ENCODE measurements at regions not wholly inside any gene's neighbourhood (a gene's known extent, or its start where the extent isn't known, plus 50 kb on each side); places are given as distances from the start of the nearest gene placed in this dataset.

DNA sequence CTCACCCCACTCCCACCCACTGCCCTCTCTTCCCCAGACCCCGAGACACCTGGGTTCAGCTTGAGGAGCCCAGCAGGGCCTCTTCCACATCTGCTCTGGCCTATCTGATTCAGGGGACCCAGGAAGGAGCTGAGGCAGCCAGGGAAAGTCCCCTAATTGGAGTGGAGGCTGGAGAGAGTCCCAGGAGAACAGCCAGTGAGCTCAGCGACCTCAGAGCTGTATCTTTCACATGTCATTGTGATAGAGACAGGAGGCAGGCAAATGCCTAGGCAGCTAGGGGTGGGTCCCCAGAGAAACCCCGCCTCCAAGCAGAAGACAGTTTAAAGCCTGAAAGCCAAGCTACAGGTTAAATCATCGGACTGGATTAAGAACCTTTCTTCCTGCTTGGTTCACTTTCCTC, 122.7 kb downstream of the MATN1 start:
- Histone ChIP-seq H3K27me3 (ENCODE audit: control insufficient read depth, insufficient read depth, low read length) (no peaks in the 10 kb centered on the region), H3K27ac (ENCODE audit: low read depth, low read length) (no peak overlapping the region), H3K36me3 (ENCODE audit: control insufficient read depth, insufficient read depth, low read length) (no peaks in the 10 kb centered on the region), H3K9ac (ENCODE audit: low read length) (no peak overlapping the region), H3K4me3 (ENCODE audit: low read length) (no peak overlapping the region), H3K4me1 (ENCODE audit: control insufficient read depth, insufficient read depth, low read length) (no peaks in the 10 kb centered on the region)

GRCh38 chr1:30600258-30600657, 123.1 kb downstream of the MATN1 start:
- no peak overlapping the region for H3K4me3 ChIP-seq (ENCODE audit: low read length)
- no peak overlapping the region for H3K9ac ChIP-seq (ENCODE audit: low read length)
- no peak overlapping the region for H3K27ac ChIP-seq (ENCODE audit: low read depth, low read length)
- H3K27me3 ChIP-seq (ENCODE audit: control insufficient read depth, insufficient read depth, low read length), result no peaks in the 10 kb centered on the region
- H3K4me1 ChIP-seq (ENCODE audit: control insufficient read depth, insufficient read depth, low read length), result no peaks in the 10 kb centered on the region
- no peaks in the 10 kb centered on the region for H3K36me3 ChIP-seq (ENCODE audit: control insufficient read depth, insufficient read depth, low read length)

DNA sequence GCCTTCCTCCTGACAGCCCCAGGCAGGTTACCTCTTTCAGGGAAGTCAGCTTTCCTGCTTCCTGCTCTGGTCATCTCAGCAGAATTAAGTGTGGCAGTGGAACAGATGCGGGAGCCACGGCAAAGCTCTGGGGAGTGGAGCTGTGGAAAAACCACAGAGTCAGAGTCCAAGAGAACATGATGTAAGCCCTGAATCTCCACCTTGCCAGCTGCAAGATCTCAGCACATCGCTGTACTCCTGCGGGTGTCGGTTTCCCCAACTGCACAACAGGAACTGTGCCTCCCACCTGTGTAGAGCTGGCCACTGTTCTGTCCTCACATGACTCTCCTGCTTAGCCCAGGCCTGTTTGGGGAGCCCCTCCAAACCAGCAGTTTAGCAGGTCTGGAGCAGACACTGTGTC, 123.7 kb downstream of the MATN1 start:
- Histone ChIP-seq H3K4me1 (ENCODE audit: control insufficient read depth, insufficient read depth, low read length) (no peaks in the 10 kb centered on the region), H3K27me3 (ENCODE audit: control insufficient read depth, insufficient read depth, low read length) (no peaks in the 10 kb centered on the region), H3K9ac (ENCODE audit: low read length) (no peak overlapping the region), H3K4me3 (ENCODE audit: low read length) (no peak overlapping the region), H3K27ac (ENCODE audit: low read depth, low read length) (no peak overlapping the region), H3K36me3 (ENCODE audit: control insufficient read depth, insufficient read depth, low read length) (no peaks in the 10 kb centered on the region)

- Histone ChIP-seq H3K9ac (ENCODE audit: low read length) (no peak overlapping the region), H3K27me3 (ENCODE audit: control insufficient read depth, insufficient read depth, low read length) (no peaks in the 10 kb centered on the region), H3K27ac (ENCODE audit: low read depth, low read length) (no peak overlapping the region), H3K4me1 (ENCODE audit: control insufficient read depth, insufficient read depth, low read length) (no peaks in the 10 kb centered on the region), H3K4me3 (ENCODE audit: low read length) (no peak overlapping the region), H3K36me3 (ENCODE audit: control insufficient read depth, insufficient read depth, low read length) (no peaks in the 10 kb centered on the region)
Measured at GRCh38 chr1:30598571-30599114, 124.7 kb downstream of the MATN1 start.

GRCh38 chr1:30597711-30598110, 125.7 kb downstream of the MATN1 start:
- H3K4me3 ChIP-seq (ENCODE audit: low read length), result no peak overlapping the region
- no peak overlapping the region for H3K27ac ChIP-seq (ENCODE audit: low read depth, low read length)

GRCh38 chr1:30596891-30597290, 126.5 kb downstream of the MATN1 start:
- Histone ChIP-seq H3K9ac (ENCODE audit: low read length) (no peak overlapping the region), H3K4me1 (ENCODE audit: control insufficient read depth, insufficient read depth, low read length) (no peaks in the 10 kb centered on the region), H3K27ac (ENCODE audit: low read depth, low read length) (no peak overlapping the region), H3K4me3 (ENCODE audit: low read length) (no peak overlapping the region), H3K36me3 (ENCODE audit: control insufficient read depth, insufficient read depth, low read length) (no peaks in the 10 kb centered on the region), H3K27me3 (ENCODE audit: control insufficient read depth, insufficient read depth, low read length) (no peaks in the 10 kb centered on the region)

More at GRCh38 chr1:30597711-30598110, 125.7 kb downstream of the MATN1 start:
- Histone ChIP-seq H3K9ac (ENCODE audit: low read length) (no peak overlapping the region), H3K36me3 (ENCODE audit: control insufficient read depth, insufficient read depth, low read length) (no peaks in the 10 kb centered on the region), H3K27me3 (ENCODE audit: control insufficient read depth, insufficient read depth, low read length) (no peaks in the 10 kb centered on the region), H3K4me1 (ENCODE audit: control insufficient read depth, insufficient read depth, low read length) (no peaks in the 10 kb centered on the region)

GRCh38 chr1:30596470-30596869, 126.9 kb downstream of the MATN1 start:
- no peak overlapping the region for H3K4me3 ChIP-seq (ENCODE audit: low read length)
- no peak overlapping the region for H3K9ac ChIP-seq (ENCODE audit: low read length)
- no peaks in the 10 kb centered on the region for H3K36me3 ChIP-seq (ENCODE audit: control insufficient read depth, insufficient read depth, low read length)
- no peaks in the 10 kb centered on the region for H3K4me1 ChIP-seq (ENCODE audit: control insufficient read depth, insufficient read depth, low read length)
- no peak overlapping the region for H3K27ac ChIP-seq (ENCODE audit: low read depth, low read length)
- no peaks in the 10 kb centered on the region for H3K27me3 ChIP-seq (ENCODE audit: control insufficient read depth, insufficient read depth, low read length)

DNA sequence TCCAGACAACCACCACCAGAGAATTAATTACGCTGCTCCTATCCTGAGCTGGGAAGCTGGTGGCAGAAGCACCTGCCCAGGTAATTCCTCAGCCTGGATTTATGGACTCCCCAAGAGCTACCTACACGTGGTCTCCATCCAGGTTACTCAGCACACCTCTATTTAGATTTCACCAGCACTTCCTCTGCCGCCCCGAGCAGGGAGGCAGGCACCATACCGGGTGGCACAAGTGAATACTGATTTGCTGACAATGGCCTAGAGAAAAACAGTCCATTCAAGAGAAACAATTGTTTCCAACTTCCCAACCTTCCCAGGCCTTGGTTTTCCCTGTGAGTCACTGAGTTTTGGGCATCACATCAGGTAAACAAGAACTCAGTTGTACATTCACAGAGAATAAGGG, 134.3 kb downstream of the MATN1 start:
- Histone ChIP-seq H3K27ac (ENCODE audit: low read depth, low read length) (no peak overlapping the region), H3K36me3 (ENCODE audit: control insufficient read depth, insufficient read depth, low read length) (no peaks in the 10 kb centered on the region), H3K27me3 (ENCODE audit: control insufficient read depth, insufficient read depth, low read length) (no peaks in the 10 kb centered on the region), H3K9ac (ENCODE audit: low read length) (no peak overlapping the region), H3K4me3 (ENCODE audit: low read length) (no peak overlapping the region), H3K4me1 (ENCODE audit: control insufficient read depth, insufficient read depth, low read length) (no peaks in the 10 kb centered on the region)

GRCh38 chr1:30588311-30589073, 134.9 kb downstream of the MATN1 start:
- no peaks in the 10 kb centered on the region for H3K36me3 ChIP-seq (ENCODE audit: control insufficient read depth, insufficient read depth, low read length)
- no peak overlapping the region for H3K27ac ChIP-seq (ENCODE audit: low read depth, low read length)
- no peak overlapping the region for H3K4me3 ChIP-seq (ENCODE audit: low read length)
- H3K9ac ChIP-seq (ENCODE audit: low read length), result no peak overlapping the region
- H3K27me3 ChIP-seq (ENCODE audit: control insufficient read depth, insufficient read depth, low read length), result no peaks in the 10 kb centered on the region
- H3K4me1 ChIP-seq (ENCODE audit: control insufficient read depth, insufficient read depth, low read length), result no peaks in the 10 kb centered on the region

DNA sequence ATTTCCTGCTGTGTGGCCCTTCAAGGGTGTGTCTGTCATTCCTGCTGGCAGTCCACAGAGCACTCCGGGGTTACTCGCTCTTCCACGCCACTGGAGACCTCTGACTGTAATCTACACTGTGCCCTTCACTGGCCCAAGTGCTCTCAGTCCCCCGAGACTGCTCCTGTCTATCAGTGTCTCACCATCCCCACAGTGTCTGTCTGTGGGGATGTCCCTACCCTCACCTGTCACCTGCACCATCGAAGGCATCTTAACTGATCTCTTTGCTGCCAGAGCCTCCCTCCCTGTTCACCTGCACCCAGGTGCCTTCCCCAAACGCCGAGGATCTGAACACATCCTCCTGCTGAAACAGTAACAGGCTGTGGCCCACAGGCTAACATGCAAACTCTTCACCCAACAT, 136.7 kb downstream of the MATN1 start:
- Histone ChIP-seq H3K27ac (ENCODE audit: low read depth, low read length) (no peak overlapping the region), H3K36me3 (ENCODE audit: control insufficient read depth, insufficient read depth, low read length) (no peaks in the 10 kb centered on the region), H3K4me3 (ENCODE audit: low read length) (no peak overlapping the region), H3K9ac (ENCODE audit: low read length) (no peak overlapping the region), H3K4me1 (ENCODE audit: control insufficient read depth, insufficient read depth, low read length) (no peaks in the 10 kb centered on the region), H3K27me3 (ENCODE audit: control insufficient read depth, insufficient read depth, low read length) (no peaks in the 10 kb centered on the region)

GRCh38 chr1:30579580-30579979, 143.8 kb downstream of the MATN1 start:
- Histone ChIP-seq H3K27ac (ENCODE audit: low read depth, low read length) (no peak overlapping the region), H3K9ac (ENCODE audit: low read length) (no peak overlapping the region), H3K4me1 (ENCODE audit: control insufficient read depth, insufficient read depth, low read length) (no peaks in the 10 kb centered on the region), H3K27me3 (ENCODE audit: control insufficient read depth, insufficient read depth, low read length) (no peaks in the 10 kb centered on the region), H3K36me3 (ENCODE audit: control insufficient read depth, insufficient read depth, low read length) (no peaks in the 10 kb centered on the region), H3K4me3 (ENCODE audit: low read length) (no peak overlapping the region)

DNA sequence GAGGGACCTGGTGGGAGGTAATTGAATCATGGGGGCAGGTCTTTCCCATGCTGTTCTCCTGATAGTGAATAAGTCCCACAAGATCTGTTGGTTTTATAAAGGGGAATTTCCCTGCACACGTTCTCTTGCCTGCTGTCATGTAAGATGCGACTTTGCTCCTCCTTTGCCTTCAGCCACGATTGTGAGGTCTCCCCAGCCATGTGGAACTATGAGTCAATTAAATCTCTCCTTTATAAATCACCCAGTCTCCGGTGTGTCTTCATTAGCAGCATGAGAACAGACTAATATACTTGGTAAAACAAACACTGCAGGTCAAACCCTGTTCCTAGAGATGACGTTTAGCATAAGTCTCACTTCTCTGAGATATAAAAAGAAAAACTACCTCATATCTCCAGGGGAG, 148.3 kb downstream of the MATN1 start:
- H3K9ac ChIP-seq (ENCODE audit: low read length), result no peak overlapping the region
- H3K4me1 ChIP-seq (ENCODE audit: control insufficient read depth, insufficient read depth, low read length), result no peaks in the 10 kb centered on the region
- H3K4me3 ChIP-seq (ENCODE audit: low read length), result no peak overlapping the region
- no peak overlapping the region for H3K27ac ChIP-seq (ENCODE audit: low read depth, low read length)
- no peaks in the 10 kb centered on the region for H3K27me3 ChIP-seq (ENCODE audit: control insufficient read depth, insufficient read depth, low read length)
- H3K36me3 ChIP-seq (ENCODE audit: control insufficient read depth, insufficient read depth, low read length), result no peaks in the 10 kb centered on the region

- no peak overlapping the region for H3K9ac ChIP-seq (ENCODE audit: low read length)
- no peaks in the 10 kb centered on the region for H3K4me1 ChIP-seq (ENCODE audit: control insufficient read depth, insufficient read depth, low read length)
- no peak overlapping the region for H3K27ac ChIP-seq (ENCODE audit: low read depth, low read length)
- H3K4me3 ChIP-seq (ENCODE audit: low read length), result no peak overlapping the region
- no peaks in the 10 kb centered on the region for H3K27me3 ChIP-seq (ENCODE audit: control insufficient read depth, insufficient read depth, low read length)
- no peaks in the 10 kb centered on the region for H3K36me3 ChIP-seq (ENCODE audit: control insufficient read depth, insufficient read depth, low read length)
Measured at GRCh38 chr1:30572192-30572591, 151.2 kb downstream of the MATN1 start.
